GM12878 (cell line): ENCODE measurements at regions not wholly inside any gene's neighbourhood (a gene's known extent, or its start where the extent isn't known, plus 50 kb on each side); places are given as distances from the start of the nearest gene placed in this dataset.

ENCODE experiments used
- ATAC-seq: fragments of 200-7000 bp; cut with Tn5 transposase; 3 replicates; pipeline ENCODE4 v1.9.1; 2020; ENCODE audit warnings: mild to moderate bottlenecking, moderate library complexity
- BruUV-seq: library from RNA; stranded (reverse); fragments of 400-500 nt; replicated peaks from 2 replicates; lab custom pipeline; 2021; lab: Mats Ljungman, UMichigan
- CTCF ChIA-PET: fragments of 300-600 bp; sonication (Branson Sonifier 250); formaldehyde crosslinking; extraction: SDS; loops from one replicate; lab custom pipeline; 2021; ENCODE audit warnings: inconsistent platforms; lab: Yijun Ruan, JAX
- POLR2A ChIA-PET: fragments of 350-600 bp; formaldehyde crosslinking; extraction: SDS; loops from one replicate; lab custom pipeline; 2021; ENCODE audit warnings: inconsistent platforms; lab: Charles Lee
- RAD21 ChIA-PET: fragments of 300-600 bp; sonication (Branson Sonifier 250); formaldehyde crosslinking; loops from one replicate; lab custom pipeline; 2023; ENCODE audit warnings: antibody characterized with exemption; ENCODE audit not compliant: unreplicated experiment; lab: Charles Lee
- SMC1A ChIA-PET: fragments of 300-600 bp; sonication (Branson Sonifier 250); formaldehyde crosslinking; loops from one replicate; lab custom pipeline; 2023; ENCODE audit not compliant: unreplicated experiment, uncharacterized antibody; lab: Charles Lee
- DNase-seq: peaks from one replicate; pipeline ENCODE4 v3.0.0-alpha.2; 2011; ENCODE audit warnings: low read depth, low spot score
- FAIRE-seq: peaks from 3 replicates; lab custom pipeline; 2011; peaks lifted over from hg19 to GRCh38; lab: Jason Lieb, UNC
- H2AFZ ChIP-seq: 2 replicates; pipeline ENCODE4 v1.6.0; 2011; ENCODE audit warnings: low read depth, low read length, control low read depth; ENCODE audit not compliant: control insufficient read depth
- H3K27ac ChIP-seq: 2 replicates; pipeline ENCODE4 v1.5.1; 2011; ENCODE audit warnings: control low read depth; ENCODE audit not compliant: control insufficient read depth, insufficient read depth
- H3K27me3 ChIP-seq, 2 experiments: replicated peaks in 1 of 2; 2 replicates each; pipeline versions ENCODE4 v1.6.0 to v1.6.1; 2011; ENCODE audit warnings: low read length in 1 of 2; ENCODE audit not compliant: control insufficient read depth in 2 of 2, insufficient read depth in 2 of 2
- H3K36me3 ChIP-seq, 2 experiments: 2 replicates each; pipeline ENCODE4 v1.5.1; 2011; ENCODE audit warnings: low read length in 1 of 2; ENCODE audit not compliant: control insufficient read depth in 2 of 2, insufficient read depth in 2 of 2
- H3K4me1 ChIP-seq: 2 replicates; pipeline ENCODE4 v1.6.1; 2011; ENCODE audit warnings: mild to moderate bottlenecking, low read length, moderate library complexity, mixed read lengths; ENCODE audit not compliant: control insufficient read depth, insufficient read depth
- H3K4me2 ChIP-seq: 2 replicates; pipeline ENCODE4 v1.6.0; 2011; ENCODE audit warnings: control low read depth; ENCODE audit not compliant: control insufficient read depth, insufficient read depth
- H3K4me3 ChIP-seq: fragments of 200-600 bp; sonication (generic); 2 replicates; pipeline ENCODE4 v1.5.1; 2016
- H3K79me2 ChIP-seq: 2 replicates; pipeline ENCODE4 v1.6.0; 2011; ENCODE audit warnings: low read length; ENCODE audit not compliant: control insufficient read depth, insufficient read depth
- H3K9ac ChIP-seq: 2 replicates; pipeline ENCODE4 v1.8.0; 2011; ENCODE audit warnings: low read length, control low read depth, mixed read lengths; ENCODE audit not compliant: control insufficient read depth, insufficient read depth
- H3K9me3 ChIP-seq: replicated peaks from 3 replicates; pipeline ENCODE4 v1.5.1; 2011; ENCODE audit warnings: mild to moderate bottlenecking, low read length; ENCODE audit not compliant: control insufficient read depth, insufficient read depth
- H4K20me1 ChIP-seq: 2 replicates; pipeline ENCODE4 v1.6.0; 2011; ENCODE audit not compliant: control insufficient read depth, insufficient read depth
- CREB1 ChIP-seq: IDR thresholded peaks from 2 replicates; pipeline ENCODE4 v1.6.1; 2012; ENCODE audit warnings: low read depth, mild to moderate bottlenecking, inconsistent platforms
- CREM ChIP-seq: IDR thresholded peaks from 2 replicates; pipeline ENCODE4 v1.6.1; 2014; ENCODE audit warnings: antibody characterized with exemption, low read depth
- E2F4 ChIP-seq: IDR thresholded peaks from 2 replicates; pipeline ENCODE4 v1.6.1; 2012; ENCODE audit warnings: low read depth, low read length, improper control_type of control experiment
- JUND ChIP-seq: IDR thresholded peaks from 2 replicates; pipeline ENCODE4 v1.6.1; 2012; ENCODE audit warnings: low read depth, mild to moderate bottlenecking, low read length, improper control_type of control experiment, moderate library complexity
- LARP7 ChIP-seq: fragments of 450-650 bp; IDR thresholded peaks from 2 replicates; pipeline ENCODE4 v1.6.1; 2017; ENCODE audit warnings: mild to moderate bottlenecking
- MXI1 ChIP-seq: fragments of 150-350 bp; IDR thresholded peaks from 2 replicates; pipeline ENCODE4 v1.6.1; 2011; ENCODE audit warnings: low read depth, mild to moderate bottlenecking, inconsistent platforms, low read length, improper control_type of control experiment
- NFXL1 ChIP-seq: fragments of 450-650 bp; IDR thresholded peaks from 2 replicates; pipeline ENCODE4 v1.6.1; 2017; ENCODE audit warnings: antibody characterized with exemption, mild to moderate bottlenecking, borderline replicate concordance
- NRF1 ChIP-seq: conservative IDR thresholded peaks from 2 replicates; pipeline ENCODE4 v1.6.1; 2011; ENCODE audit warnings: mild to moderate bottlenecking, low read depth, low read length, improper control_type of control experiment
- RUNX3 ChIP-seq: IDR thresholded peaks from 2 replicates; pipeline ENCODE4 v1.6.1; 2012; ENCODE audit warnings: low read length, inconsistent platforms
- SKIL ChIP-seq: fragments of 450-650 bp; IDR thresholded peaks from 2 replicates; pipeline ENCODE4 v1.6.1; 2017; ENCODE audit warnings: mild to moderate bottlenecking, low read depth, inconsistent platforms; ENCODE audit not compliant: poor library complexity, severe bottlenecking
- SMAD5 ChIP-seq: IDR thresholded peaks from 2 replicates; pipeline ENCODE4 v1.6.1; 2016; ENCODE audit warnings: antibody characterized with exemption, low read depth
- STAT1 ChIP-seq: fragments of 450-650 bp; conservative IDR thresholded peaks from 2 replicates; pipeline ENCODE4 v1.6.1; 2014; ENCODE audit warnings: antibody characterized with exemption, mild to moderate bottlenecking
- YY1 ChIP-seq: IDR thresholded peaks from 2 replicates; pipeline ENCODE4 v1.6.1; 2011; ENCODE audit warnings: low read depth, mild to moderate bottlenecking, low read length
- WGBS: methylation state at CpG from one replicate; pipeline ENCODE4 v1.1.6; 2016; ENCODE audit warnings: low lambda C conversion rate; ENCODE audit not compliant: insufficient replicate concordance, insufficient coverage; ENCODE audit errors: missing lambda C conversion rate; 5-methylcytosine and 5-hydroxymethylcytosine counted together
- in situ Hi-C: fragments of 300-500 bp; cut with MboI; formaldehyde crosslinking; loops from 9 replicates; pipeline ENCODE4 v1.14.3; 2018; ENCODE audit warnings: mixed read lengths
- intact Hi-C: fragments of 100-400 bp; cut with micrococcal nuclease; formaldehyde crosslinking; loops from one replicate; pipeline ENCODE4 v1.14.2; 2022; ENCODE audit not compliant: unreplicated experiment

DNA sequence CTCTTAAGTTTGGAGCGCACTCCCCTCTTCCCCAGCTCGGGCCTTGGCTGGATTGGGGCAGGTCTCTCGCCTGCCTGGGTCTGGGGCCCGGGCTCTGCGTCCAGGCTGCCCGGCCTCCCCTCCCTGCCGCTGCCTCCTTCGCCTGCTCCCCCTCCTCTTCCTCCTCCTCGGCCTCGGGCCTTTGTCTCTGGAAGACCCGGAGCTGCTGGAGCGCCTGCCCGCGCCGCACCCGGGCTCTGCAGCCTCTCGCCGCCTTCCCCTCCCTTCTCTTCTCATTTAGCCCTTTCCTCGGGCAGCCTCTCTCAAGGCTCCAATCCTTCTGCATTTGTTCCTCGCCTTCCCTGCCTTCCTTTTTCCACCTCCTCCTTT lies 218.5 kb downstream of the C9orf50 start:
- CTCF ChIA-PET = no interaction called here
- POLR2A ChIA-PET = no interaction called here
- WGBS = 51% methylated on average over 19 of the region's 20 CpGs
- Histone ChIP-seq H3K4me1 (no peaks in the 10 kb centered on the region; the same call in 1 of the 2 replicates), H3K79me2 (no peaks in the 10 kb centered on the region), H3K9ac (no peak overlapping the region), H2AFZ (no peak overlapping the region), H3K27ac (no peak overlapping the region), H3K36me3 (no peaks in the 10 kb centered on the region)
- in situ Hi-C loops = no loop called here
- no peak for DNase-seq
- TF ChIP-seq MXI1 = no peak
- no peak for TF ChIP-seq CREM
- no peak for TF ChIP-seq JUND
- no peak for TF ChIP-seq YY1
- no peak for TF ChIP-seq LARP7
- TF ChIP-seq, all 136 proteins: peak for 0
- Histone ChIP-seq H3K9me3 (no peaks in the 10 kb centered on the region), H3K4me3 (no peak overlapping the region), H4K20me1 (no peaks in the 10 kb centered on the region), H3K4me2 (no peak overlapping the region), H3K27me3 (no peaks in the 10 kb centered on the region)
- FAIRE-seq (no peak), ATAC-seq (no peak)
- SMC1A ChIA-PET = no interaction called here
- intact Hi-C loops = no loop called here
- no TSS peak for BruUV-seq
- RAD21 ChIA-PET = no interaction called here

GRCh38 chr9:129401623-129402370 lies 219.1 kb downstream of the C9orf50 start:
- FAIRE-seq = no peak

More at GRCh38 chr9:129401623-129402370, 219.1 kb downstream of the C9orf50 start:
- ChIA-PET CTCF (no interaction called here), POLR2A (no interaction called here), RAD21 (no interaction called here), SMC1A (no interaction called here)
- Histone ChIP-seq H4K20me1 (no peaks in the 10 kb centered on the region), H3K9me3 (no peaks in the 10 kb centered on the region), H3K9ac (no peak overlapping the region), H3K36me3 (no peaks in the 10 kb centered on the region), H3K27me3 (no peaks in the 10 kb centered on the region), H3K4me1 (no peaks in the 10 kb centered on the region; the same call in 1 of the 2 replicates), H3K4me2 (no peak overlapping the region), H3K27ac (no peak overlapping the region), H3K79me2 (no peaks in the 10 kb centered on the region), H3K4me3 (no peak overlapping the region), H2AFZ (no peak overlapping the region)
- in situ Hi-C loops = no loop called here
- TF ChIP-seq SKIL (no peak), NRF1 (no peak), SMAD5 (no peak), STAT1 (no peak), NFXL1 (peak; percentile 43; the same call in 1 of the 2 replicates), CREB1 (no peak), E2F4 (no peak), RUNX3 (no peak)
- WGBS = 0% methylated on average over 4 of the region's 6 CpGs
- no TSS peak for BruUV-seq
- ATAC-seq (no peak), DNase-seq (no peak)
- intact Hi-C loops = no loop called here
